ENCODE measurements at regions not wholly inside any gene's neighbourhood (a gene's known extent, or its start where the extent isn't known, plus 50 kb on each side); places are given as distances from the start of the nearest gene placed in this dataset.

GRCh38 chr20:46837083-46837482 lies 57.6 kb upstream of the EYA2 start:
- Histone ChIP-seq H3K9me3 (no peaks in the 10 kb centered on the region), H3K4me1 (no peaks in the 10 kb centered on the region), H3K27ac (no peak overlapping the region), H3K4me3 (no peak overlapping the region), H3K36me3 (no peaks in the 10 kb centered on the region), H3K27me3 (peaks cover 9% of the 10 kb centered on the region)
- DNase-seq (ENCODE audit: low spot score in 2 of 2) = no peak
- TF ChIP-seq EP300 (IDR thresholded peaks at IDR 0.05) (no peak), CTCF (IDR thresholded peaks at IDR 0.05) (no peak), POLR2AphosphoS5 (IDR thresholded peaks at IDR 0.05) (no peak), POLR2A (IDR thresholded peaks at IDR 0.05) (no peak)
- 89% methylated on average over 4 of the region's 4 CpGs for WGBS

GRCh38 chr20:46838011-46838410 lies 56.6 kb upstream of the EYA2 start:
- Histone ChIP-seq H3K27ac (no peak overlapping the region), H3K4me1 (no peaks in the 10 kb centered on the region), H3K36me3 (no peaks in the 10 kb centered on the region), H3K9me3 (no peaks in the 10 kb centered on the region), H3K4me3 (no peak overlapping the region), H3K27me3 (peaks cover 9% of the 10 kb centered on the region)
- TF ChIP-seq POLR2A (IDR thresholded peaks at IDR 0.05) = no peak
- TF ChIP-seq POLR2AphosphoS5 (IDR thresholded peaks at IDR 0.05) = no peak
- no peak for TF ChIP-seq CTCF (IDR thresholded peaks at IDR 0.05)
- TF ChIP-seq EP300 (IDR thresholded peaks at IDR 0.05) = no peak
- no peak for DNase-seq (ENCODE audit: low spot score in 2 of 2)
- 25% methylated on average over 2 of the region's 2 CpGs for WGBS

- no peaks in the 10 kb centered on the region for H3K36me3 ChIP-seq
- no peaks in the 10 kb centered on the region for H3K9me3 ChIP-seq
- no peaks in the 10 kb centered on the region for H3K4me1 ChIP-seq
- DNase-seq (ENCODE audit: low spot score in 2 of 2) = no peak
- 91% methylated on average over 3 of the region's 4 CpGs for WGBS
- TF ChIP-seq POLR2A (IDR thresholded peaks at IDR 0.05) (no peak), EP300 (IDR thresholded peaks at IDR 0.05) (no peak), CTCF (IDR thresholded peaks at IDR 0.05) (no peak), POLR2AphosphoS5 (IDR thresholded peaks at IDR 0.05) (no peak)
- H3K4me3 ChIP-seq = no peak overlapping the region
- H3K27me3 ChIP-seq = peaks cover 9% of the 10 kb centered on the region
- no peak overlapping the region for H3K27ac ChIP-seq
Measured at GRCh38 chr20:46840054-46840729, 54.5 kb upstream of the EYA2 start.

All from suprapubic skin (tissue), 4 donors.